ENCODE measurements at regions not wholly inside any gene's neighbourhood (a gene's known extent, or its start where the extent isn't known, plus 50 kb on each side); places are given as distances from the start of the nearest gene placed in this dataset.

- DNase-seq (ENCODE audit: low read depth, low spot score): no peak
Observed at GRCh38 chr7:128167791-128168666, 73.0 kb upstream of the LEP start.

DNA sequence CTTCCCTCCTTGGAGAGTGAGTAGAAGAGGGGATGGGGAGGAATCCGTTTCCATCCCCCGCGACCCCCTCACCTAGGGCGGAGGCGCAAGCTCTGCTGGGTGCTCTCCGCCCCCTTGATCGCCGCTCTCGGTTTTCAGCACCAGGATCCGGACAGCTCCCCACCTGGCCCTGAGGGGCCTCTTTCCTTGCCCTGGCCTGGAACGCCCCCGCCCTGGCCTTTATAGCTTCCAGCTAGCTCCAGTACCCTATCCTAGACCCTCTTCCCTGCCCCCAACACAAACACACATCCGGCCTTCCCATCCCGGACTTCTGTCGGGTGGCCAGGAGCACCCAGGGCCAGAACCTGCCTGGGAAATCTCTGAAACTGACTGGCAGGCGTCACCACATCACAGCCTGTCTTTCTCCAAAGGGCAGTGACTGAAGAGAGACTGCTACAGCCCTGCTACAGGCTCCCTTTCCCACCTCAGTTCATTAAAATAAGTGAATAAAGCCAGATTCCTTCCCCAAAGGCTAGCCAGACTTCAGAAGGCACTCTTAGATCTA lies 72.3 kb upstream of the LEP start:
- DNase-seq (ENCODE audit: low read depth, low spot score): peak; percentile 56

DNA sequence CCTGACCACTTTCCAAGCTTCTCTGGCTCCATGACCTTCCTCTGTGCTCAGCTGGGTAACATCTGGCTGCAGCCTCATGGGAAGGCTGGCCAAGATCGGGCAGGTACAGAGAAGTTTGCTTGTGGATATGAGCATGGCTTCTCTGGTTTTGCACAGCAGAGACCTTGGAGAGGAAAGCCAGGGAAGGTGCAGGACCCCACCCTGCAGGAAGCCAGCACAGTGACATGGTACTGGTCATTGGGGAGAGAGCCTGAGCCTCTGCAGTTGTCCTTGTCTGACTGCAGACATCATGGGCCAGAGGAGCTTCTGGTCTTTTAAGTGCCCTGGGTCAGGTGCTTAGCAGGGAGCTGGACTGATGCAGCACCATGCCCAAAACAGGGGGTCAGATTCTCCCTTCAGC lies 70.6 kb upstream of the LEP start:
- no peak for DNase-seq (ENCODE audit: low read depth, low spot score)

- no peak for DNase-seq (ENCODE audit: low read depth, low spot score)
Observed at GRCh38 chr7:128171342-128171918, 69.6 kb upstream of the LEP start.

- no peak for DNase-seq (ENCODE audit: low read depth, low spot score)
Observed at GRCh38 chr7:128172151-128172550, 68.9 kb upstream of the LEP start.

DNA sequence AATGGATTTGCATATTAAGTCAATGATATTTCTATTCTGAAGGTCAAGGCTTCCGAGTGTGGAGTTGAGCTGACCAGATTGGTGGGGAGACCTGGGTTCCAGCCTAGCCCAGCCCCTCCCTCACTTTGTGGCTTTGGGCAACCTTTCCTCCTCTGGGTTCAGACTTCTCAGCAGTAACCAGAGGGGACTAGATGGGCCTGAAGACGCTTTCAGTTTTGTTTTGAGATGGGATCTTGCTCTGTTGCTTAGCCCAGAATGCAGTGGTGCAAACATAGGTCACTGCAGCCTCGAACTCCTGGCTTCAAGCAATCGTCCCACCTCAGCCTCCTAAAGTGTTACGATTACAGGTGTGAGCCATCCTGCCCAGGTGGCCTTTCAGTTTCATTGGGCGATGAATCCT lies 68.1 kb upstream of the LEP start:
- no peak for DNase-seq (ENCODE audit: low read depth, low spot score)

- no peak for DNase-seq (ENCODE audit: low read depth, low spot score)
Observed at GRCh38 chr7:128174386-128174785, 66.7 kb upstream of the LEP start.

GRCh38 chr7:128176696-128177095 lies 64.4 kb upstream of the LEP start:
- no peak for DNase-seq (ENCODE audit: low read depth, low spot score)

- no peak for DNase-seq (ENCODE audit: low read depth, low spot score)
Observed at GRCh38 chr7:128177768-128178550, 63.1 kb upstream of the LEP start.

DNA sequence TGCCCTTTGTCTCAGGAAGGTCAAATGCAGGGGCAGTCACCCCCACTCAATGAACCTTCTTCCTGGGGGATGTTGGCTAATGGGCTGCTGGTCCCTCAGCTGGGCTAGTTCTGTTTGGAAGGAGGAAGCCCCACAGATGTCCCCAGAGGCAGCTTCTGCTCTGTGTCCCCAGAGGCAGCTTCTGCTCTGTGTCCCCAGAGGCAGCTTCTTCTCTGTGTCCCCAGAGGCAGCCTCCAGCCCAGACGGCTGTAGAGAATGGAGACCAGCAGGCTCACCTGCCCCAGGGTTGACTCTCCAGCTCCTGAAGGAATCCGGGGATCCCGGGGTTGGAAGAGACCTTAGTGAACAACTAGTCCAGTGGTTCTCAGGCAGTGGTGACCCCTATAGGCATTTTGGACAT lies 62.5 kb upstream of the LEP start:
- no peak for DNase-seq (ENCODE audit: low read depth, low spot score)

- DNase-seq (ENCODE audit: low read depth, low spot score): no peak
Observed at GRCh38 chr7:128188396-128189230, 52.5 kb upstream of the LEP start.

DNA sequence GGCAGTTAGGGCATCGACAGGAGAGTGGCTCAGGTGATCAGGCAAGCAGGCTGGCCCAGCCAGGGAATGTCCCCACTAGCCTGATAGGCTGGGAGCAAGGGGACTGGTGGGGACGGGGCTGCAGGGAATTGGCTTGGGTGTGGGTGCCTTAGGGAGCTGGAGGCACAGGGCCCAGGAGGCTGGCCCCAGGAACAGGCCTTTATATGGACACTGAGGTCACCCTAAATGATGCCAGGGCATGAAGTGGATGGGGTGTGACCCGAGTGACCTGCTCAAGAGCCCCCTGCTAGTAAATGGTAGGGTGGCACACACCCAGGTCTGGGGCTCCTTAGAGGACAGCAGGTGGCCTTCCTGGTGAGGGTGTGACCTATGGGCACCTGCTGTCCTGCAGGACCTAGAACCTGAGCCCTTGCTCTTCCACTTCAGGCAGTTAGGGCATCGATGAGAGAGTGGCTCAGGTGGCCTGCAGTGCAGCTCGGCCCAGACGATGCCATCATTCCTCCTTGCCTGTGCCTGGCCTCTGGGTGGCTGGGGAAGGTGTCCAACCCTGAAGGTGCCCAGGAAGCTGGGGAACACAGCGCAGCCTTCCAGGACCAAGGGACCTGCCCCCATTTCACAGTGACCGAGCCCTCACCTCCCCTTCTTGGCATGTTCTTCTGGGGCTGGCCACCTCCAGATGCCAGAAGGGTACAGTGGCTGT lies 51.7 kb upstream of the LEP start:
- no peak for DNase-seq (ENCODE audit: low read depth, low spot score)

DNA sequence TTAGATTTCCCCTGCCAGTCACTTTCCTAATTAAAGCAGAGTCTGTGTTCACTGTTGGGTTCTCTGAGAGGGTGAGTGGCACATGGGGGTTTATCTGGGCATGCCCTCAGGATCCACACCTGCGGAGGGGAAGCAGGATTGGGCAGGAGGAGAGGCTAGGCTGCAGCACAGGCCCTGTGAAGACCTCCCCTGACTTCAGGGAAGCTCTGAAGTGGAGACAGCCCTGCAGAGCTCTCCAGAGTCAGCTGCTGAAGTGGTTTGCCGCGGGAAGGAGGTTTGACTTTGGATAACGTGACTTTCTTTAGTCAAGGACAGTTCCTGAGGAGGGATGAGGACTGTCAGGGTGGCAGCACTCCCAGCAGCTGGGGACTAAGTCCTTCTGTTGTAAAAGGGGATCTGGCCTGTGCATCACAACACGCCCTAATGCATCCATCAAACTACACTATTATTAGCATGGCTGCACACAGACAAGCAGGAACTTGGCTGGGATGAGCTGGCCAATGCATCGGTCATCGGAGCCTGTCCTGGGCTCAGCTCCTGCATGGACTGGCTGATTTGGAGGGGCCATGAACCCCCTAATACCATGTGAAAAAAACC lies 50.9 kb upstream of the LEP start:
- no peak for DNase-seq (ENCODE audit: low read depth, low spot score)

DNA sequence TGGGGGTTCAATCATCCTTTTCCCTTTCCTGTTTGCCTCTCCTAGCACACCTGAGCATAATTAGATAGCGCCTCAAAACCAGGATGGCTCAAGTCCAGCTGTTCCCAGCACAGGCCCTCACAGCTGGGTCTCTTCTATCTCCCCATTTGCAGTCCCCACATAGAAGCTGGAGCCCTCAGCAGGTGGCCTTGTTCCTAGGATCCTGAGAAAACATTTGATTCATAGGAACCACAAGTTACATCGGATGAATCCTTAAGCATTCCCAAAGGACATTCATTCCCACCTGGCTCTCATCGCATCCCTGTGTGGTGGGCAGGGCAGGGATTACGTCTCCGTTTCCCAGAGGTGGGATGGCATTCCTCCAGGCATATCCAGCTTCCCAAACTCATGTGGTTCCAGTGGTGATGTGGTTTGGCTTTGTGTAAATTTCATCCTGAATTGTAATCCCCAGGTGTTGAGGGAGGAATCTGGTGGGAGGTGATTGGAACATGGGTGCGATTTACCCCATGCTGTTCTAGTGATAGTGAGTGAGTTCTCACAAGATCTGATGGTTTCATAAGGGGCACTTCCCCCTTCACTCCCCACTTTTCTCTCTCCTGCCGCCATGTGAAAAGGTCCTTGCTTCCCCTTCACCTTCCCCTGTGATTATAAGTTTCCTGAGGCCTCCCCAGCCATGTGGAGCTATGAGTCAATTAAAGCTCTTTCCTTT lies 49.8 kb upstream of the LEP start:
- no peak for DNase-seq (ENCODE audit: low read depth, low spot score)
